KMS-11 (cell line): ENCODE measurements at regions not wholly inside any gene's neighbourhood (a gene's known extent, or its start where the extent isn't known, plus 50 kb on each side); places are given as distances from the start of the nearest gene placed in this dataset.

ENCODE experiments used
- H2AFZ ChIP-seq: fragments of 200-600 bp; sonication (generic); 2 replicates; pipeline ENCODE4 v1.6.1; 2016; ENCODE audit warnings: antibody characterized with exemption, mixed run types, low read depth
- H3K27ac ChIP-seq: fragments of 200-600 bp; sonication (generic); 2 replicates; pipeline ENCODE4 v1.6.1; 2016; ENCODE audit warnings: mild to moderate bottlenecking, mixed run types
- H3K27me3 ChIP-seq: fragments of 200-600 bp; sonication (generic); 2 replicates; pipeline ENCODE4 v1.6.1; 2017; ENCODE audit warnings: mild to moderate bottlenecking, low read depth, mixed run types, moderate library complexity; ENCODE audit not compliant: insufficient read depth
- H3K36me3 ChIP-seq: fragments of 200-600 bp; sonication (generic); 2 replicates; pipeline ENCODE4 v1.6.1; 2017; ENCODE audit warnings: mild to moderate bottlenecking, mixed run types; ENCODE audit not compliant: insufficient read depth
- H3K4me1 ChIP-seq: fragments of 200-600 bp; sonication (generic); 2 replicates; pipeline ENCODE4 v1.6.1; 2016; ENCODE audit warnings: mild to moderate bottlenecking, low read depth, mixed run types; ENCODE audit not compliant: poor library complexity, severe bottlenecking
- H3K4me2 ChIP-seq: fragments of 200-600 bp; sonication (generic); 2 replicates; pipeline ENCODE4 v1.7.0; 2016; ENCODE audit warnings: mild to moderate bottlenecking, mixed run types
- H3K4me3 ChIP-seq: fragments of 200-600 bp; sonication (generic); IDR thresholded peaks from 2 replicates; pipeline ENCODE4 v1.6.1; 2017; ENCODE audit warnings: low read depth, low read length, mixed read lengths; ENCODE audit not compliant: insufficient read depth
- H3K79me2 ChIP-seq: fragments of 200-600 bp; sonication (generic); 2 replicates; pipeline ENCODE4 v1.6.1; 2016; ENCODE audit warnings: low read depth, mixed run types; ENCODE audit not compliant: insufficient read depth
- H3K9ac ChIP-seq: fragments of 200-600 bp; sonication (generic); 2 replicates; pipeline ENCODE4 v1.6.1; 2016; ENCODE audit warnings: mild to moderate bottlenecking, mixed run types
- H4K20me1 ChIP-seq: fragments of 200-600 bp; sonication (generic); 2 replicates; pipeline ENCODE4 v1.6.1; 2016; ENCODE audit warnings: mild to moderate bottlenecking, mixed run types; ENCODE audit not compliant: insufficient read depth
- CTCF ChIP-seq: fragments of 200-600 bp; sonication (generic); conservative IDR thresholded peaks from 2 replicates; pipeline ENCODE4 v1.6.1; 2017; ENCODE audit warnings: low read depth, mild to moderate bottlenecking, antibody characterized with exemption, low read length, moderate library complexity, mixed read lengths

GRCh38 chr10:78248651-78249464 lies 215.2 kb downstream of the RPS24 start:
- no peak overlapping the region for H3K9ac ChIP-seq
- H3K79me2 ChIP-seq: no peaks in the 10 kb centered on the region

GRCh38 chr10:78249690-78250089 lies 216.0 kb downstream of the RPS24 start:
- Histone ChIP-seq H4K20me1 (no peaks in the 10 kb centered on the region), H2AFZ (no peak overlapping the region), H3K4me1 (no peaks in the 10 kb centered on the region), H3K27ac (no peak overlapping the region), H3K4me3 (no peak overlapping the region), H3K36me3 (no peaks in the 10 kb centered on the region), H3K4me2 (no peak overlapping the region), H3K9ac (no peak overlapping the region), H3K27me3 (no peaks in the 10 kb centered on the region), H3K79me2 (no peaks in the 10 kb centered on the region)
- no peak for TF ChIP-seq CTCF

More at GRCh38 chr10:78248651-78249464, 215.2 kb downstream of the RPS24 start:
- no peak overlapping the region for H2AFZ ChIP-seq
- no peak overlapping the region for H3K27ac ChIP-seq
- no peak for TF ChIP-seq CTCF
- no peak overlapping the region for H3K4me2 ChIP-seq
- H3K4me1 ChIP-seq: no peaks in the 10 kb centered on the region
- no peaks in the 10 kb centered on the region for H4K20me1 ChIP-seq
- H3K27me3 ChIP-seq: no peaks in the 10 kb centered on the region
- H3K36me3 ChIP-seq: no peaks in the 10 kb centered on the region
- H3K4me3 ChIP-seq: no peak overlapping the region

GRCh38 chr10:78250313-78251015 lies 216.8 kb downstream of the RPS24 start:
- Histone ChIP-seq H3K4me3 (no peak overlapping the region), H3K36me3 (no peaks in the 10 kb centered on the region), H3K4me2 (no peak overlapping the region), H3K9ac (no peak overlapping the region), H3K4me1 (no peaks in the 10 kb centered on the region), H3K27me3 (no peaks in the 10 kb centered on the region), H3K79me2 (no peaks in the 10 kb centered on the region), H2AFZ (no peak overlapping the region), H3K27ac (no peak overlapping the region), H4K20me1 (no peaks in the 10 kb centered on the region)
- TF ChIP-seq CTCF: no peak

GRCh38 chr10:78251016-78251385 lies 217.3 kb downstream of the RPS24 start:
- H3K9ac ChIP-seq: no peak overlapping the region
- TF ChIP-seq CTCF: no peak
- no peaks in the 10 kb centered on the region for H3K36me3 ChIP-seq
- H2AFZ ChIP-seq: no peak overlapping the region
- H4K20me1 ChIP-seq: no peaks in the 10 kb centered on the region
- H3K4me3 ChIP-seq: no peak overlapping the region
- no peaks in the 10 kb centered on the region for H3K27me3 ChIP-seq
- H3K27ac ChIP-seq: no peak overlapping the region
- H3K79me2 ChIP-seq: no peaks in the 10 kb centered on the region
- no peak overlapping the region for H3K4me2 ChIP-seq
- H3K4me1 ChIP-seq: no peaks in the 10 kb centered on the region
